GM13976 (cell line): ENCODE measurements at regions not wholly inside any gene's neighbourhood (a gene's known extent, or its start where the extent isn't known, plus 50 kb on each side); places are given as distances from the start of the nearest gene placed in this dataset.

Source experiments
- DNase-seq: peaks from one replicate; pipeline ENCODE4 v3.0.0; 2012; ENCODE audit warnings: low spot score
- CTCF ChIP-seq: IDR thresholded peaks from 2 replicates; pipeline ENCODE4 v1.5.1; 2012; ENCODE audit warnings: borderline replicate concordance, mild to moderate bottlenecking; ENCODE audit not compliant: insufficient read depth; ENCODE audit errors: extremely low read depth, missing control alignments, control extremely low read depth
- in situ Hi-C: fragments of 300-500 bp; cut with MboI; formaldehyde crosslinking; loops from one replicate; pipeline ENCODE4 v1.12.0; 2022; ENCODE audit warnings: low sequenced_read_pairs, mixed read lengths, inconsistent platforms; ENCODE audit not compliant: unreplicated experiment

- in situ Hi-C loops: no loop called here
- no peak for DNase-seq
- no peak for TF ChIP-seq CTCF
These were observed 114.5 kb downstream of the IRS2 start for GRCh38 chr13:109671919-109672318.

- in situ Hi-C loops: no loop called here
- no peak for DNase-seq
- TF ChIP-seq CTCF: no peak
These were observed 115.6 kb downstream of the IRS2 start for GRCh38 chr13:109670776-109671175.

GRCh38 chr13:109669956-109670355 lies 116.4 kb downstream of the IRS2 start:
- DNase-seq: no peak
- in situ Hi-C loops: no loop called here
- no peak for TF ChIP-seq CTCF

- no peak for DNase-seq
- no peak for TF ChIP-seq CTCF
- in situ Hi-C loops: no loop called here
These were observed 117.2 kb downstream of the IRS2 start for GRCh38 chr13:109669234-109669612.

GRCh38 chr13:109668433-109669233 lies 117.8 kb downstream of the IRS2 start:
- in situ Hi-C loops: no loop called here
- no peak for DNase-seq
- TF ChIP-seq CTCF: no peak

GRCh38 chr13:109667807-109668291 lies 118.5 kb downstream of the IRS2 start:
- in situ Hi-C loops: no loop called here
- DNase-seq: no peak
- TF ChIP-seq CTCF: no peak

- in situ Hi-C loops: no loop called here
- DNase-seq: no peak
- no peak for TF ChIP-seq CTCF
These were observed 119.3 kb downstream of the IRS2 start for GRCh38 chr13:109667056-109667455.
